NCI-H2196 treated with DMSO at 0.1 percent for 48 hours (cell line): ENCODE measurements at regions not wholly inside any gene's neighbourhood (a gene's known extent, or its start where the extent isn't known, plus 50 kb on each side); places are given as distances from the start of the nearest gene placed in this dataset.
"Not testable (repeated sequence)": the region's sequence is repeated elsewhere in the genome, so short reads cannot be mapped to it uniquely, and the experiment has no call there.

ENCODE experiments used
- DNase-seq: peaks from one replicate; lab custom pipeline; 2025; ENCODE audit not compliant: unreplicated experiment; lab: John Stamatoyannopoulos, UW

DNA sequence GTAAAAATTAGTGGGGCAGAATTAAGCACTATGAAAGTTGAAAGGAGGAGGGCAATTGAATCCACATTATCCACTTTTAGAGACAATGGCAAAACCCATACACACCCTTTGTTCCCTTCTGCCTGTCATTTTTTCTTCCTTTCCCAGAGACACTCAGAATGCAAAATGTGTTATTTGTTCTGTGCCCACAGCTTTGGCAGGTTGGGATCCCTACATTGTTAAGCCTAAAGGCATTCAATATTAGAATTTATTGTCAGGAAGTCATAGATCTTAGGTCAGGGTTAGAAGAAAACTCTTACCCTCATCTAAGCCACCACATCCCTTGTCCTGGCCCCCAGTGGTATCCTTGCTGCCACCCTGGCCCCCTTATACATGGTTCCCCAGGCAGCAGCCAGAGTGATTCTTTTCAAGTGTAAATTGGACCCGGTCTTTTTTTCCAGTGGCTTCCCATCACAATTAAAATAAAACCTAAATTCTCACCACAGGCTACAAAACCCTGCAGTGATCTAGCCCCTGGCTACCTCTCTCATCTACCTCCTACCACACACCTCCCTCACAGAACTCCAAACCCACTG, 470.1 kb upstream of the ATP11B start:
- no peak for DNase-seq

DNA sequence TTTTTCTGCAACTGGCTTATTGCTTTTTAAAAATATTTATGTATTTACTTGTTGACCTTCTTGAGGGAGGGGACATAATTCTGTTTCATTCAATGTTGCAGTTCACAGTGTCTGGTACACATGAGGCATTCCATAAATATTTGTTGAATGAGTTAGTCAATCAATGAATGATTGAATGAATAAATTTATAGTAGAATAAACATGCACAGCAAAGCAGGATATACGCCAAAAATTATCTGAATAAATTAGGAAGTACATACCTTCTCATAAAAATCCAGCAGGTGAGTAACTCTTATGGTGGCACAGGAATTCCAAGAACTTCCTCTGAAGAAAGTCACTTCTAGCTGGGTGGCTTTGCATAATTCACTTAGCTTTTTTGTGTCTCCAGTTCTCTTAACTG, 469.4 kb upstream of the ATP11B start:
- no peak for DNase-seq

- no peak for DNase-seq
These were observed 467.9 kb upstream of the ATP11B start for GRCh38 chr3:182325213-182325950.

- DNase-seq = no peak
These were observed 466.1 kb upstream of the ATP11B start for GRCh38 chr3:182327196-182327681.

GRCh38 chr3:182330646-182331045, 462.7 kb upstream of the ATP11B start:
- no peak for DNase-seq

GRCh38 chr3:182331341-182331740, 462.0 kb upstream of the ATP11B start:
- no peak for DNase-seq

DNA sequence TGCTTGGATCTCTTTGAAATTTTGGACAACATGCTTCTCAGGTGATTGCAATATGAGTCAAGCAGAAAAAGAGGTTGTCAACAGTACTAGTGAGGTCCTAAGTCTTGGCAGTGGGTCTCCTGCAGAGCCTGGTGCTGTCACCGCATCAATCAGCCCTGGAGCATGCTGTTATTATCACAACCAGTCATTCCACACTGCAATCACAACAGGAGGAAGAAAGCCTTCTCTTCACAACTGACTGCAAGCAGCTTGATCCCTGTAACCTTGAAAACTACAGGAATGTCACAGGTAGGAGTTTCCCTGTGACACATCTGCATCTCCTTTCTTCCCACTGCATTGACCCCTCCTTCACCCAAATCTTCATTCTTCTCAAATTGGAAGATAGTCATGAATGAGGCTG, 451.1 kb upstream of the ATP11B start:
- no peak for DNase-seq

GRCh38 chr3:182344026-182344425, 449.3 kb upstream of the ATP11B start:
- DNase-seq = not testable (repeated sequence)

GRCh38 chr3:182349051-182349450, 444.3 kb upstream of the ATP11B start:
- DNase-seq = no peak

DNA sequence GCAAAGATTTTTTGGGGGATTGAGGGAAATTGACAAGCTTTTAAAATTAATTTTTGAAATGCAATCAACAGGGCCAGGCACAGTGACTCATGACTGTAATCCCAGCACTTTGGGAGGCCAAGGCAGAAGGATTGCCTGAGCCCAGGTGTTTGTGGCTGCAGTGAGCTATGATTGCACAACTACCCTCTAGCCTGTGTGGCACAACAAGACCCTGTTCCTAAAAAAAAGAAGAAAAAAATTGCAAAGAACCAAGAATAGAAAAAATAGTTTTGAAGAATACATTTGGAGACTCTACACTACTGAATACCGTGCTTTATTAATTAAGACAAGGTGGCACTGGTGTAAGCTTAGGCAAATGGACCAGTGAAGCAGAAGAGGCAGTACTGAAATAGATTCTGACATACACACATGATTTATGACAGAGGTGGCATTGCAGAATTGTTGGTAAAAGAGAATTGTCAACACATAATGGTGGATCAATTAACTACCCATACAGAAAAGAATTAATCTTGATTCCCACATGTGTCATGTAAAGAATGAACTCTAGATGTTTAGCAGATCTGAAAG, 443.3 kb upstream of the ATP11B start:
- DNase-seq = no peak

DNA sequence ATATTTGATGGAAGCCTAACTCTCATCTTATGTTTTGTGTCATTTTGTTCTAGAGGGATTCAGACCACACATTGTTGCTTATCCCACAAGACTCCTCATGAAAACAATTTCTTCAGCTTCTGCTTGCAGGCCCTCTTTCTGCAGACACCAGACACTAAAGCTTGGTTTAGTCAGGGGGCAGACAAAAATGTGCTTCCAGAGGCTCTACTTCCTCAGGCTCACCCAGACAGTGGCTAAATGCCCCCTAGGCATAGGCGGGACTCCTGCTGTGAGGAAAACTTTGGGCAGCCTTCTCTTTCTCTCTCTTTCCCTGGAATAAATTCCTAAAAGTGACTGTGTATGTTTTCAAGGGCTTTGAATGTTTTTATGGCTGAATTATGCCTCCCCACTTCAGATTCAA, 435.4 kb upstream of the ATP11B start:
- no peak for DNase-seq

DNA sequence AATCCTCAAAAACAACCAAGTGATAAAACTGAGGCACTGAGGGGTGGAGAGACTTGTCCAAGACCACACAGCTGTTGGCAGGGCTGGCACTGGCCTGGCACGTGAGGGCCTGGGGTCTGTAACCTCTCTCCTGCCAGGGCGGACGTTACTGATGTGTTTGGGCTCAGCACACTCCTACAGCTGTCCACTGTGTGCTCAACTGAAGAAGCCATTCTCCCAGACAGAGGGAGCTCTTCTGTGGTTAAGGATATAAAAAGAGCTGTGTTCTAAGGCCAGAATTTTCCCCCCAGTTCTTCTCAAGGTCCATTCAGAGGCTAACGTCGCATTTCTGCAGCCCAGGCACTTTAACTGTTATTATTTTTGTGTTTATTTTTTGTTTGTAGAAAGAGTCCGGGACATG, 429.0 kb upstream of the ATP11B start:
- DNase-seq = peak; percentile 73

- peak; percentile 94 for DNase-seq
These were observed 428.3 kb upstream of the ATP11B start for GRCh38 chr3:182364723-182365650.

DNA sequence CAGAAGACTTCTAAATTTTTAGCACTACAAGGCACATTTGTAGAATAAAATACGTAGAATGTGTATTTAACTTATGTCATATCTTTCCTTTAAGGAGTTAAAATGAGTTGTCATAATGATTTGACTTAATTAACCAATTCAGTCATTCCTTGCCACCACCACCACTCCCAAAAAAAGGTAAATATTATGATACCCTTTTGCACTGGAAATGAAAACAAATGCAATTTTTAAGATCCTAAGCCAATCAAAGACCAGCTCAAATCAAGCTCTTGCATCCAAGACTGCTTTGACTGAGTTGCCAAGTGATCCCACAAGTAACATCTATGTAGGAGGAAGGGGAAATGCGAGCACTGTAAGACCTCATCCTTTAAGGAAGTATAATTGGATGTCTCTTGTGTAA, 426.6 kb upstream of the ATP11B start:
- DNase-seq = no peak

DNA sequence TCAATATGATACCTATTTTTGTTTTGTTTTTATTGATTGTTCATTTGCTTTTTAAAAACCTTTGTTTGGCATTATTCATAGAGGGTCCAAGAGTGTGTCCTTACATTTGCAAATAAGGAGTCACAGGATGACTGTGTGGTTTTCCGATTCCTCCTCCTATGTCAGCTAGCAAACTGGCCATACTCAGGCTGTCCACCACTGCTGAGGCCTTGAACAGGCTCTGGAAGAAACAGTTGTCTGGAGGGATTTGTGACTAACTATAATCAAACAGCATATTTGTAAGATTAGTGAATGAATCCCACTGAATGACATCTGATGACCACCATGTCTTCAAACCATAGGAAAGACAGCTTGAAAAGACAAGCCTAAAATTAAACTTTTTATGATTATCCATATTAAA, 423.4 kb upstream of the ATP11B start:
- no peak for DNase-seq

- no peak for DNase-seq
These were observed 422.4 kb upstream of the ATP11B start for GRCh38 chr3:182370949-182371348.

GRCh38 chr3:182375916-182376315, 417.4 kb upstream of the ATP11B start:
- DNase-seq = no peak

DNA sequence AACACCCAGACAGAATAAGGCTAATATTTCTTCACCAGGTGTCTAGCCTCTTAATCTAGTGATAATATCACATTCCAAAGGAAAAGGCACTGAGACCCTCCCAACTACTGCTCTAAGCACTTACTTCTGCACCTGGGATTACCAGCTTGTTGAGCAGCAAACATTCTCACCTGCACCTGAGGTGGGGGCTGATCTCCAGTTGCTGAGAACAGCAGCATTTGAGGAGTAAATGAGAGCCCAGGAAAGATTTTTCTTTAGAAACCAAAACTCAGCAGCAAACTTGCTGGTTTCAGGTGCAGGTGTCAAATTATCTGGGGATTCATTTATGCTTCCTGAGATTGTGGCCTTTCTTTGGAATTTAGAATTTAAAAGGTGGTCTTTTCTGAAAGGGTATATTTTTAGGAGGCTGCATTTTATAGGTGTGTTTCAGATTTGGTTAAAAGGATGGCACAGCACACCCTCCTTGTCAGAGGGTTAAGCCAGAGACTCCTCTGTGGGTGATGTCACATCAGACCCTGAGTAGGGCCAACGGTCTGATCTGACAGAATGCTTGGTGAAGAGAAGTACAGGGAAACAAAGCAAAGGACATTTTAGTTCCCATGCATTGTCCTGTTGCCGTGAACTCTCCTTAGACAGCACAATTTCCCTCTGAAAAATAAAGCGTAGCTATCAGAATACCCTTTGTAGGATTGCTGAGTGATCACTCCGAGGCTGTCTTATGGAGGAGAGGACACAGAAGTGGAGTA, 411.0 kb upstream of the ATP11B start:
- DNase-seq = no peak

GRCh38 chr3:182384221-182384620, 409.1 kb upstream of the ATP11B start:
- no peak for DNase-seq

DNA sequence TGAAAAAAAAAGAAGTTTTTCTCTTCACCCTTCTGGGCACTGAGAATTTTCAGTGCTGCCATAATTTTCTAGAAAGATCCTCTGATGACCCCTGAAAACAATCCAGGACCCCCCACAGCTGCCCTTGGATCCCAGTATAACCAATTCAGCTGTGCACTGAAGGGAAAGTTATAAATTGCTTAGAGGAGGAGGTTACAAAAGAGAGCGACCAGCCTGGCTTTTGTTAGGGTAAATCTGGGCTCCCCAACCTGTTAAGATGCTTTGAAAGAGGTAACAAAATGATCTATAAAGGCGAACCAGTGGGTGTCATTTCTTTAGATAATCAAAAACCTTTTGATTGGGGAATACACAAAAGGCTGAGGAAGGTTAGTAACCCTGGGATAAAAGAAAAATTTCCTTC, 407.9 kb upstream of the ATP11B start:
- DNase-seq = no peak

- no peak for DNase-seq
These were observed 404.8 kb upstream of the ATP11B start for GRCh38 chr3:182388506-182388905.
